HepG2 (cell line): ENCODE measurements at regions not wholly inside any gene's neighbourhood (a gene's known extent, or its start where the extent isn't known, plus 50 kb on each side); places are given as distances from the start of the nearest gene placed in this dataset.

Source experiments
- ATAC-seq: fragments of 200-7000 bp; cut with Tn5 transposase; 3 replicates; pipeline ENCODE4 v1.9.1; 2020; ENCODE audit warnings: mild to moderate bottlenecking, moderate library complexity
- BruUV-seq: library from RNA; stranded (reverse); fragments of 400-500 nt; replicated peaks from 2 replicates; lab custom pipeline; 2021; lab: Mats Ljungman, UMichigan
- CTCF ChIA-PET: fragments of 300-600 bp; formaldehyde crosslinking; extraction: SDS; loops from one replicate; lab custom pipeline; 2021; ENCODE audit warnings: low total read pairs, inconsistent platforms, low intra/inter-chr PET ratio; lab: Yijun Ruan, JAX
- POLR2A ChIA-PET: fragments of 350-600 bp; sonication (Branson Sonifier 250); formaldehyde crosslinking; loops from one replicate; lab custom pipeline; 2020; ENCODE audit warnings: antibody characterized with exemption, inconsistent platforms; lab: Yijun Ruan, JAX
- DNase-seq: peaks from one replicate; pipeline ENCODE4 v3.0.0-alpha.2; 2015; ENCODE audit warnings: low spot score
- FAIRE-seq: peaks from 3 replicates; lab custom pipeline; 2011; peaks lifted over from hg19 to GRCh38; lab: Jason Lieb, UNC
- H2AFZ ChIP-seq: one replicate; pipeline ENCODE4 v1.6.1; 2011; ENCODE audit warnings: low read length, inconsistent platforms
- H3K27ac ChIP-seq: fragments of 300-600 bp; 3 replicates; pipeline ENCODE4 v1.8.0; 2011; ENCODE audit warnings: mixed run types, mild to moderate bottlenecking, mixed read lengths, low read length, inconsistent platforms; ENCODE audit not compliant: insufficient read depth; ENCODE audit errors: extremely low read length
- H3K27me3 ChIP-seq, 2 experiments: fragments of 200-600 bp in 1 of 2; 2 replicates in 1 of 2; 3 replicates in 1 of 2; pipeline versions ENCODE4 v1.6.0 to v1.8.0; 2011; ENCODE audit warnings: low read length in 2 of 2, mild to moderate bottlenecking in 2 of 2, moderate library complexity in 2 of 2, inconsistent platforms in 1 of 2; ENCODE audit not compliant: insufficient read depth in 2 of 2, control insufficient read depth in 1 of 2
- H3K36me3 ChIP-seq, 2 experiments: fragments of 200-600 bp in 1 of 2; replicated peaks in 1 of 2; 2 replicates in 1 of 2; 3 replicates in 1 of 2; pipeline versions ENCODE4 v1.5.1 to v1.8.0; 2011; ENCODE audit warnings: low read length in 2 of 2, inconsistent platforms in 1 of 2; ENCODE audit not compliant: insufficient read depth in 2 of 2, control insufficient read depth in 1 of 2
- H3K4me1 ChIP-seq: 2 replicates; pipeline ENCODE4 v1.5.1; 2012; ENCODE audit warnings: low read length, inconsistent platforms; ENCODE audit not compliant: insufficient read depth
- H3K4me2 ChIP-seq: 2 replicates; pipeline ENCODE4 v1.6.0; 2011; ENCODE audit warnings: low read depth, low read length, inconsistent platforms
- H3K4me3 ChIP-seq, 3 experiments: fragments of 200-600 bp in 1 of 3; sonication (generic), shearing (Covaris generic) in 1 of 3; replicated peaks in 1 of 3; 2 replicates each; pipeline ENCODE4 v1.5.1; 2011 to 2016; ENCODE audit warnings: low read length in 3 of 3, inconsistent platforms in 2 of 3, low read depth in 2 of 3, mild to moderate bottlenecking in 2 of 3, control low read depth in 1 of 3, mixed read lengths in 1 of 3; ENCODE audit not compliant: insufficient read depth in 1 of 3
- H3K79me2 ChIP-seq: one replicate; pipeline ENCODE4 v1.6.1; 2011; ENCODE audit warnings: low read length, inconsistent platforms; ENCODE audit not compliant: insufficient read depth
- H3K9ac ChIP-seq: 2 replicates; pipeline ENCODE4 v1.6.0; 2011; ENCODE audit warnings: mild to moderate bottlenecking, low read depth, low read length, inconsistent platforms; ENCODE audit not compliant: insufficient read depth
- H3K9me3 ChIP-seq: 2 replicates; pipeline ENCODE4 v1.5.1; 2012; ENCODE audit warnings: mild to moderate bottlenecking, low read length
- H4K20me1 ChIP-seq: 2 replicates; pipeline ENCODE4 v1.6.0; 2011; ENCODE audit warnings: inconsistent platforms, mild to moderate bottlenecking, low read length, moderate library complexity; ENCODE audit not compliant: insufficient read depth
- CENPBD1 ChIP-seq: sonication (generic); formaldehyde crosslinking; IDR thresholded peaks from 2 replicates; pipeline ENCODE4 v1.8.0; 2022; ENCODE audit warnings: missing genetic modification reagents, low read depth, mild to moderate bottlenecking, borderline replicate concordance
- DZIP1 ChIP-seq: sonication (generic); formaldehyde crosslinking; IDR thresholded peaks from 2 replicates; pipeline ENCODE4 v1.5.0; 2020; ENCODE audit warnings: mild to moderate bottlenecking, missing genetic modification reagents
- MLX ChIP-seq: IDR thresholded peaks from 2 replicates; pipeline ENCODE4 v1.6.1; 2016
- ZNF530 ChIP-seq: sonication (generic); formaldehyde crosslinking; IDR thresholded peaks from 2 replicates; pipeline ENCODE4 v1.5.0; 2020; ENCODE audit warnings: low read depth, mild to moderate bottlenecking, missing genetic modification reagents
- WGBS: methylation state at CpG from one replicate; pipeline ENCODE4 v1.1.6; 2017; ENCODE audit warnings: low lambda C conversion rate; 5-methylcytosine and 5-hydroxymethylcytosine counted together
- in situ Hi-C: cut with HindIII; loops from 2 replicates; pipeline ENCODE4 v1.10.0; 2017; ENCODE audit warnings: low pct_unique_long_range_greater_than_20kb; ENCODE audit not compliant: extremely low pct_ligation_motif_present
- intact Hi-C: fragments of 100-400 bp; cut with micrococcal nuclease; formaldehyde crosslinking; loops from one replicate; pipeline ENCODE4 v1.10.0; 2022; ENCODE audit not compliant: unreplicated experiment
- TF ChIP-seq, protein P1 (sequence below): sonication (generic); formaldehyde crosslinking; IDR thresholded peaks from 2 replicates; pipeline ENCODE4 v1.4.0; 2020; ENCODE audit warnings: mild to moderate bottlenecking, missing genetic modification reagents
- TF ChIP-seq, protein P2 (sequence below): IDR thresholded peaks from 2 replicates; pipeline ENCODE4 v1.6.1; 2016; ENCODE audit warnings: low read depth, control low read depth
- TF ChIP-seq, protein P3 (sequence below): sonication (generic); formaldehyde crosslinking; IDR thresholded peaks from 2 replicates; pipeline ENCODE4 v1.8.1; 2023; ENCODE audit warnings: mild to moderate bottlenecking, missing genetic modification reagents

DNA sequence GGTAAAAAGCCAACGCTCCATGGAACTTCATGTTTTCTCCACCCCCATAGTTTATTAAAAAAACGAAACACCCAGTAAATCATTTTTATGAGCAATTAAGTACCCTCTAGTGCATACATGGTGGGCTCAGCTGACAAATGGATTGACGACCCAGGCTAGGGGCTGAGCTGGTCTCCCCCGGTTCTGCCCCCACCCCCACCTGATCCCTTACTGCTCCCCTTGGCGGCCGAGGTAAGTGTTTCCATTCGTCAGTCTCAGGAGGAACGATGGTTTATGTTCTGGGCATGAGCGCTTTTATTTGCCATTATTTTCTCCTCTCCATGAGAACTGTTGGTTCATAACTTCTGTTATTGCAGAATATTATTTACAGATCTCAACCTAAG, 233.9 kb upstream of the C1orf174 start:
- no peak for FAIRE-seq
- no peak for TF ChIP-seq MLX (CRISPR knock-in tag)
- TF ChIP-seq, protein P1, sequence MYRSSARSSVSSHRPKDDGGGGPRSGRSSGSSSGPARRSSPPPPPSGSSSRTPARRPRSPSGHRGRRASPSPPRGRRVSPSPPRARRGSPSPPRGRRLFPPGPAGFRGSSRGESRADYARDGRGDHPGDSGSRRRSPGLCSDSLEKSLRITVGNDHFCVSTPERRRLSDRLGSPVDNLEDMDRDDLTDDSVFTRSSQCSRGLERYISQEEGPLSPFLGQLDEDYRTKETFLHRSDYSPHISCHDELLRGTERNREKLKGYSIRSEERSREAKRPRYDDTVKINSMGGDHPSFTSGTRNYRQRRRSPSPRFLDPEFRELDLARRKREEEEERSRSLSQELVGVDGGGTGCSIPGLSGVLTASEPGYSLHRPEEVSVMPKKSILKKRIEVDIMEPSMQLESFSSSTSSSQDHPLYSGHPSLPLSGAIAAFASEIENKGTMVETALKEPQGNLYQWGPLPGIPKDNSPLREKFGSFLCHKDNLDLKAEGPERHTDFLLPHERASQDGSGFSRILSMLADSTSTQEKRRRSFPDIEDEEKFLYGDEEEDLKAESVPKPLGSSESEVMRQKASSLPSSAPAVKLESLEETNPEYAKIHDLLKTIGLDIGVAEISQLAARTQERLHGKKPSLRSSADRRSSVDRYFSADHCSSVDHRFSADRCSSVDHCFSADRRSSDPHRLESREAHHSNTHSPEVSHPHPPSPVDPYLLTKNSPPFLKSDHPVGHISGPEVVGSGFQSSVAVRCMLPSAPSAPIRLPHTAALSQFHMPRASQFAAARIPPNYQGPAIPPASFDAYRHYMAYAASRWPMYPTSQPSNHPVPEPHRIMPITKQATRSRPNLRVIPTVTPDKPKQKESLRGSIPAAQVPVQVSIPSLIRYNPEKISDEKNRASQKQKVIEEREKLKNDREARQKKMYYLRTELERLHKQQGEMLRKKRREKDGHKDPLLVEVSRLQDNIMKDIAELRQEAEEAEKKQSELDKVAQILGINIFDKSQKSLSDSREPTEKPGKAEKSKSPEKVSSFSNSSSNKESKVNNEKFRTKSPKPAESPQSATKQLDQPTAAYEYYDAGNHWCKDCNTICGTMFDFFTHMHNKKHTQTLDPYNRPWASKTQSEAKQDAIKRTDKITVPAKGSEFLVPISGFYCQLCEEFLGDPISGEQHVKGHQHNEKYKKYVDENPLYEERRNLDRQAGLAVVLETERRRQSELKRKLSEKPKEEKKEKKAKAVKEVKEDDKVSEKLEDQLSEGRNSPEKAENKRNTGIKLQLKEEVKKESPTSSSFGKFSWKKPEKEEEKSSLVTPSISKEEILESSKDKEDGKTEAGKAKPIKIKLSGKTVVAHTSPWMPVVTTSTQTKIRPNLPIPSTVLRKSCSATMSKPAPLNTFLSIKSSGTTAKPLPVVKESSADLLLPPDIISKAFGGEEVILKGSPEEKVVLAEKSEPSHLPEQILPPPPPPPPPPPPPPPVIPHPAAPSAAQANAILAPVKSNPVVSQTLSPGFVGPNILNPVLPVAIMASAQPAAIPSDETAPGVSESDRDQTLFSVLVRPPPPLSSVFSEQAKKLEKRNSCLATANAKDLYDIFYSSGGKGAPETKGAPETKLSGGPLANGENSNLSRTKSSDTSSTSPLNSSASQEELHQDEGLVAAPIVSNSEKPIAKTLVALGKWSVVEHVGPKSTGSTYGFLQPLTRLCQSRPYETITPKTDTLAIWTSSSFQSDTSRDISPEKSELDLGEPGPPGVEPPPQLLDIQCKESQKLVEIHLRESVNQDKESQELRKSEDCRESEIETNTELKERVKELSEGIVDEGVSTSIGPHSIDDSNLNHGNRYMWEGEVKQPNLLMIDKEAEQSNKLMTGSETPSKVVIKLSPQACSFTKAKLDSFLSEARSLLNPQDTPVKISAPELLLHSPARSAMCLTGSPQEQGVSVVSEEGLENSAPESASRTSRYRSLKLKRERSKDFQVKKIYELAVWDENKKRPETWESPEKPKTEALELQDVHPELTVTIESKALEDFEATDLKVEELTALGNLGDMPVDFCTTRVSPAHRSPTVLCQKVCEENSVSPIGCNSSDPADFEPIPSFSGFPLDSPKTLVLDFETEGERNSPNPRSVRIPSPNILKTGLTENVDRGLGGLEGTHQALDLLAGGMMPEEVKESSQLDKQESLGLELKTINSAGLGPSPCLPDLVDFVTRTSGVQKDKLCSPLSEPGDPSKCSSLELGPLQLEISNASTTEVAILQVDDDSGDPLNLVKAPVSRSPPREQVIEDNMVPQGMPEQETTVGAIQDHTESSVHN (CRISPR knock-in tag): no peak
- no peak for TF ChIP-seq DZIP1
- no peak for TF ChIP-seq CENPBD1 (CRISPR knock-in tag)
- TF ChIP-seq, protein P2, sequence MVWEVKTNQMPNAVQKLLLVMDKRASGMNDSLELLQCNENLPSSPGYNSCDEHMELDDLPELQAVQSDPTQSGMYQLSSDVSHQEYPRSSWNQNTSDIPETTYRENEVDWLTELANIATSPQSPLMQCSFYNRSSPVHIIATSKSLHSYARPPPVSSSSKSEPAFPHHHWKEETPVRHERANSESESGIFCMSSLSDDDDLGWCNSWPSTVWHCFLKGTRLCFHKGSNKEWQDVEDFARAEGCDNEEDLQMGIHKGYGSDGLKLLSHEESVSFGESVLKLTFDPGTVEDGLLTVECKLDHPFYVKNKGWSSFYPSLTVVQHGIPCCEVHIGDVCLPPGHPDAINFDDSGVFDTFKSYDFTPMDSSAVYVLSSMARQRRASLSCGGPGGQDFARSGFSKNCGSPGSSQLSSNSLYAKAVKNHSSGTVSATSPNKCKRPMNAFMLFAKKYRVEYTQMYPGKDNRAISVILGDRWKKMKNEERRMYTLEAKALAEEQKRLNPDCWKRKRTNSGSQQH: no peak
- TF ChIP-seq, protein P3, sequence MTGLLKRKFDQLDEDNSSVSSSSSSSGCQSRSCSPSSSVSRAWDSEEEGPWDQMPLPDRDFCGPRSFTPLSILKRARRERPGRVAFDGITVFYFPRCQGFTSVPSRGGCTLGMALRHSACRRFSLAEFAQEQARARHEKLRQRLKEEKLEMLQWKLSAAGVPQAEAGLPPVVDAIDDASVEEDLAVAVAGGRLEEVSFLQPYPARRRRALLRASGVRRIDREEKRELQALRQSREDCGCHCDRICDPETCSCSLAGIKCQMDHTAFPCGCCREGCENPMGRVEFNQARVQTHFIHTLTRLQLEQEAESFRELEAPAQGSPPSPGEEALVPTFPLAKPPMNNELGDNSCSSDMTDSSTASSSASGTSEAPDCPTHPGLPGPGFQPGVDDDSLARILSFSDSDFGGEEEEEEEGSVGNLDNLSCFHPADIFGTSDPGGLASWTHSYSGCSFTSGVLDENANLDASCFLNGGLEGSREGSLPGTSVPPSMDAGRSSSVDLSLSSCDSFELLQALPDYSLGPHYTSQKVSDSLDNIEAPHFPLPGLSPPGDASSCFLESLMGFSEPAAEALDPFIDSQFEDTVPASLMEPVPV (CRISPR knock-in tag): no peak
- TF ChIP-seq ZNF530: no peak

More for the DNA sequence above, 233.9 kb upstream of the C1orf174 start:
- H3K9me3 ChIP-seq: peaks cover 18% of the 10 kb centered on the region
- H3K4me3 ChIP-seq: no peak overlapping the region
- H3K4me2 ChIP-seq: no peak overlapping the region
- H2AFZ ChIP-seq: no peak overlapping the region
- H3K27ac ChIP-seq: no peak overlapping the region
- peaks cover 6% of the 10 kb centered on the region; the same call in 1 of the 2 replicates for H4K20me1 ChIP-seq
- BruUV-seq: no TSS peak
- no peak overlapping the region for H3K9ac ChIP-seq
- peaks cover 3 to 28% of the 10 kb centered on the region in 2 experiments; a peak in 4 of 5 replicates for H3K27me3 ChIP-seq
- ATAC-seq (no peak), DNase-seq (no peak)
- in situ Hi-C loops: no loop called here
- intact Hi-C loops: no loop called here
- no peaks in the 10 kb centered on the region for H3K4me1 ChIP-seq
- 24% methylated on average over 9 of the region's 9 CpGs for WGBS
- H3K36me3 ChIP-seq: no peaks in the 10 kb centered on the region
- POLR2A ChIA-PET: no interaction called here
- CTCF ChIA-PET: no interaction called here
- no peaks in the 10 kb centered on the region for H3K79me2 ChIP-seq
